ENCODE measurements at regions not wholly inside any gene's neighbourhood (a gene's known extent, or its start where the extent isn't known, plus 50 kb on each side); places are given as distances from the start of the nearest gene placed in this dataset.
"Not testable (repeated sequence)": the region's sequence is repeated elsewhere in the genome, so short reads cannot be mapped to it uniquely, and the experiment has no call there.

DNA sequence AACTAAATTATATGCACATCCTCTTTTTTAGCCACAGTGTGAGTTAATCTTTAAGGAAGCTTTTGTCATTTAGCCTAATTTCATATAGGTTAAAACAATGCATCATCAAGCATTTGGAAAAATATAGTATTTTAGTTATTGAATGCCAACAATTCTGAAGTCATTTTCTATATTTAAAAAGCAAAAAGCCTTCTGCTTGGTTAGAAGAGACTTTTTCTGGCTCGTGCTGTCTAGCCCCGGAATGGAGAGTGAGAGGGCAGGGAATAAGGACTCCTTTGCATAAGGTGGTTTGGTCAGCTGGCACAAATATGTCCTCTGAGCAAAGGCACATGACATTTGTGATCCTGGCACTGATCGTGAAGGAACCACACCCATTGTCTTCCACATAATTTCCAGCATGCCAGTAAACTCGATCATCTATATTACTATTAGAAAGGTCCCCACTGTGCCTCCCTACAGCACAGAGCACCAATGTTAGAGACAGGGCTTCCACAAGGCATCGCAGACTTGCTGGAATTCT, 393.7 kb upstream of the INTU start:
- no peak for DNase-seq (ENCODE audit: low spot score)

DNA sequence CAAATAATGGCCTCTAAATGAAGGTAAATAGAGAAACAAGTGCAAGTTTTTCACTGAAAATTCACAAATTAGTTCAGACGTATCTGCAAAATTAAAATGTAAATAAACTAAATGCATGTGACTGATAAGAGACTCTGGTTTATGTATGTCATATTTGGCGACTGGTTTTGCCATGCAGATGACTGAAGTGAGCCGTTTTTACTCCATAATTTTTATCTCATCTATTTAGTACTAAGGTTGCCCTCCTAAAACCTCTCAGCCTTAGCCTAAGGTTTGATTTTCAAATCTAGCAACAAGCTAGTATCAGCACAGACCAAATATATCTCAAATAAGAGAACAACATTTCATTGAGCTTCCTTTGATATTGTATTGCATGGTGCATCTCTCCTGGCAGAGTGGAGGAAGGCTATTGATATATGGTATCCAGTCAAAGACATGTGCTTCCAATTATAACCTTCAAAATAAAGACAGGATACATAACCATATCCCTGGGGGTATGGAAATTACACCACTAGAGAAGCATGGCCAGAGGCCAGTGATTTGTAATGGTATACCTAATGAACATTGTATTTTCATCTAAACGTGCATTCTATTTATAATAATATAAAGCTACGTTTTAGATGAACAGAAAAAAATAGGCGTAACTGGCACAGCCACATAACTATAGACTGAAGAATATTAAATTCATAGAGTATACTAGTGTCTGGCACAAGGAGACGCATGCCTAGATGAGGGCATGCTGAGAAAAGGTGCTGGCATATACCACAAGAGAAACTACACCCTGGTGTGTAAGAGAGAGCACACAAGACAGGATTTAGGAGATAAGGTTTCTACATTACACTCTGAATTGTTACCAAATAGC, 392.6 kb upstream of the INTU start:
- no peak for DNase-seq (ENCODE audit: low spot score)

DNA sequence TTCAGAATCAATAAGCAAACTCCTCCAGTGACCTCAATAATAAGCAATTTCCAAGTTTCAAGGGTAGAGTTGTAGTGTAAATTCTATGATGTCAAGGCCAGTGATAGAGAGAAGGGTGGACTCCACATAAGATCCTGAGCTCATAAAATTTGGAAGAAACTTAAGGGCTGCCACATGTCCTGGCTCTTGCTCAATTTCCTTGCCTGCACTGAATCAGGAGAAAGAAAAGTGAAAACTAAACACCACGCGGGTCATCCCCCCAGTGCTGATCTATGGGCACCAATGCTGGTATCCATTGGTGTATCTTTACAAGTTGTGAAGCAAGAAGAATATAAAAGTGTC, 392.0 kb upstream of the INTU start:
- no peak for DNase-seq (ENCODE audit: low spot score)

DNA sequence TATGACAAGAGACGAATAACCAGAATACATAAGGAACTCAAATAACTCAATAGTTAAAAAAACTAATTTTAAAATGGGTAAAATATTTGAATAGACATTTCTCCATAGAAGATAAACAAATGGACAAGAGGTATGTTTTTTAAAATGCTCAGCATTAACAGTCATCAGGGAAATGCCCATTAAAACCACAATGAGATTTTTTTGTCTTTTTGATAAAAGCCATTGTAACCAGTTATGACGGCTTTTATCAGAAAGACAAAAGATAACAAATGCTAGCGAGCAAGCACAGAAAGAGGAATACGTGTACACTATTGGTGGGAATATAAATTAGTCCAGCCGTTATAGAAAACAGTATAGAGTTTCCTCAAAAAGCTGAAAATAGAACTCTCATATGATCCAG, 388.2 kb upstream of the INTU start:
- no peak for DNase-seq (ENCODE audit: low spot score)

DNA sequence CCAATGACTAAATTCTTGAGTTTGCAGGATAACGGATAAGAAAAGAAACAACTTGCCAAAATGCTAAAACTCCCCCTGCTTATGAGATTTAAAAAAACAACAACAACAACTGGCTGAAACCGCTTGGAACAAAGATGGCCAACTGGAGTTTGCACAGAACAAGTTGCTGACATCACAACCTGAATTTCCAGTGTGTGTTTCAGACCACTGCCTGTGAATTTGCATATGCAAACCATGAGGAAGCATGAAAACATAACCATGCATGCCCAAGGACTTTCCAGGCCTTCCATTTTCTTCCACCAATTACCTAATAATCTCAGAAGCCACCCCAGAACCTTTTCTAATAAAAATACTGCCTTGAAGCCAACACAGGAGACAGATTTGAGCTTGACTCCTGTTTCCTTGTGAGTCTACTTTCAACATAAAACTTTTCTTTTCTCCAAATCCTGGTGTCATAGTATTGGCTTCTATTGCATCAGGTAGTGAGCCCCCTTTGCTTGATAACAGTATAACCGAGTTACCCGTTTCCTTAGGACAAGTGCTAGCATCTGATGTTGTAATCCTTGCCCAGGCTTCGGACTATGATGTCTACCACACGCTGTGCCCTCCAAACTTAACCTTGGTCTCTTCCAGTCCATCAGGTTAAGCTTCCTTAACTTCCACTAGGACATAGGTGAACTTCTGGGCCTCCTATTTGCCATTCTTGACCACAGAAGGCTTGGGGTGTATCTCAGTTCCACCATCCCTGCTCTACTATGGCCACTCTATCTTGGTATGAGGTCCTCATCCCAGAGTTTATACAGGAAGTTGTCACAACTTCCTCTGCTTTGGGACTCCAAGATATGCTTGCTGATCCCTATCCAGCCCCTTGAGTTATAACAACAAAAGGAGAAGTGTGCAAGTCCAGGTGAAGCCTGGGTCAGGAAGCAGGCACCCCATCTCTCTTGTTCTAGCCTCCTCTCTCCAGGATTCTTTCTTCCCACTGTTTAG, 385.5 kb upstream of the INTU start:
- DNase-seq (ENCODE audit: low spot score): no peak

DNA sequence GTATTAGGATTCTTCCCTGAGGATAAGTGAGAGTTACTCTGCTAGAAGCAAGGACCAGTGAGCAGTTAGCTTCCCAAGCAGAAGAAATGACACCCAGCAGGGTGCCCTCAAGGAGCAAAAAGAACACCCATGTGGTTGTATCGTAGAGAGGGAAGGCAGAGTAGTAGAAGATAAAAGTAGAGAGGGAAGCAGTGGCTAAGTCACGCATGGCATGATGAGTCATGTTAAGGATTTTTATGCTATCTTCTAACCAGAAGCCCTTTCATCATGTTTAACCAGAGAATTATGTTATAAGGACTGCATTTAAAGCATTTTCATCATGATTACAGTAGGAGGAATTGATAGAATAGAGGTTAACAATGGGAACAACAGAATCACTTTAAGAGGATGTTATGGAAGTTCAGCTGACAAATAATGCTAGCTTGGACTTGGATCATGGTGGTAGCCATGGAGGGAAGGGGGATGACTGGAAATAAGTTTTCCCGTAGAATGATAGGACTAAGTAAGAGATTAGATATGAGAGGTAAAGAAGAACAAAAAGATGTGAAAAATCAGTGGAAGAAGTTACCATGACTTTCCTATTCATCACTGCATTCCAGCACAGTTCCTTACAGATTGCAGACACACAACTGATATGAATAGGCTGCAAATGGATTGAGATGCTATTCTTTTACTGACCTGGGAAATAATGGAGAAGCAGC, 383.5 kb upstream of the INTU start:
- no peak for DNase-seq (ENCODE audit: low spot score)

DNA sequence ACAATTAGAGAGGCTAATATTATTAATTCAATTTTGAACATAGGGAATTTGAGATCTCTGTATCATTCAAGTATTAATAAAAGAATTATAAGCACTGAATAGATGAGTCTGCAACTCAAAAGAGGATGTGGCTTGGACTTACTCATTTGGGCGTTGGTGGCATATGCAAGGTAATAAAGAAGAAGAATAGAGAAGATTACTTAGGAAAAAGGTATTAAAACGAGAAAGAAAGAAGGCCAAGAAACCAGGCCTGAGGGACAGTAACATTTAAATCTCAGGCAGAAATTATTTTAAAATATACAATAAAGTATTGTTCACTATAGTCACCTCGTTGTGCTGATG, 383.0 kb upstream of the INTU start:
- no peak for DNase-seq (ENCODE audit: low spot score)

DNA sequence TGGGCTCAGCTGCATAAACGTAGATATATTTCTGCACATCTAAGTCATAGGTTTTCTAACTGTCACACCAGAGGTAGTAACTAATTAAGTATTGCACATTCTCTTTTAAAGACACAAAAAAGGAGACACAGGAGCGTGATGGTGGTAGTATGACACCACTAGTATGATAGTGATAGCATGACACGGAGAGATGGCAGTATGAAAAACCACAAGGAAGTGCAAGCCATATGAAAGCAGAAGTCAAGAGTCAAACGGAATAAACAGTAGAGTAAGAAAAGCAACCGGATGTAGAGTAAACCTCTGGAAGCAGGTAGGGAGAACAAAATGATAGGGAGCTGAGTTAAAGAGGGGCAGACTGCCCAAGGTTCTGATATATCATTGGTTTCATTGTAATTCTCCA, 382.2 kb upstream of the INTU start:
- no peak for DNase-seq (ENCODE audit: low spot score)

DNA sequence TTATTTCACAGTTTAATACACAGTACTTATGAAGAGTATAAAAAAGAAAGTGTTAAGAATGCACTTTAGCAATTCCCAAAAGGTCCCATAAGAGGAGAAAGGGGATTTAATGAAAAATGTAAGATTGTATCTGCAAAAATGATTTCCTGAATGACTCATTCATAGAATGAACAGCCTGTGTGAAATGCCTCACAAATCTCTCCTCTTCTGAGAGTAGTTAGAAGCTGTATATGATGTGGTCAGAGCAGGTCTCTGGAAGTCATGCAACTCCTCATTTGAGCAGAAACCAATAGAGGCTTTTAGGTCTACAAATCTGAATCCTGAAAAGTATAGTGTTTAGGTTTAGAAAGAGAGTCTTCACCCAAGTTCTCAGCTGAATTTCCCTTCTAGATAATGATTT, 381.3 kb upstream of the INTU start:
- DNase-seq (ENCODE audit: low spot score): no peak

DNA sequence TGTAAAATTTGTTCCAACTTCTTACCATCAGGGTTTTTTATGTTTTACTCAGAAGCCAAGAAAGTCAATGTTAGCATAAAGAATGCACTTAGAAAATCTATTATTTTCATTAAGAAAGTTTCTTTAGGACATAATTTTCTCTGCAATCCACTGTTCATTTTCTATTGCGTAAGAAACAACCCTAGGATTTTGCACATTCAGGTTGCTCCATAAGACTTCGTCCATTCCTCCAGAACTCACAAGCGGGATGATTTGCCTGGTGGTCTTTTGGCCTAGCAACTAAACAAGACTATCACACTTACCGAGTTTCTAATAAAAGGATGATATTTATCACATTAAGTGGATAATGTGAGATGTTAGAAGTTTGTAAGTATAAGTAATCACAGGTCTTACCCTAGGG, 376.3 kb upstream of the INTU start:
- DNase-seq (ENCODE audit: low spot score): no peak

DNA sequence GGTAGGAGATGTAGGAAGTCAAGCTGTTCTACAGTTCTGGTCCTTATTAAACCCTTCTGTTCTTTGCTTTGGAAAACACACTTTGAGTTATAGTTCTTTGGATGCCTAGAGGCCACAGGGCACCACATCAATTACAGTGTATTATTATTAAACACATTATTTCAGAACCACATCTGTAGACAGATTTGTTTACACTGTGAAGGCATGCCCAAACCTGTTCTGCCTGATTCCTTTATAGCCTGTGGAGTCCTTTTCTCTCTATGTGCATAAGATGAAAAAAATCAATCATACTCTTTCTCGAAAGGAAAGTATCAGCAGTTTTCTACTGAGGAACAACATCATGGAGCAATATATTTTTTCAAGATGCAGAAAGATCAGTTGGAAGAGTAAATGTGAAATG, 371.3 kb upstream of the INTU start:
- no peak for DNase-seq (ENCODE audit: low spot score)

DNA sequence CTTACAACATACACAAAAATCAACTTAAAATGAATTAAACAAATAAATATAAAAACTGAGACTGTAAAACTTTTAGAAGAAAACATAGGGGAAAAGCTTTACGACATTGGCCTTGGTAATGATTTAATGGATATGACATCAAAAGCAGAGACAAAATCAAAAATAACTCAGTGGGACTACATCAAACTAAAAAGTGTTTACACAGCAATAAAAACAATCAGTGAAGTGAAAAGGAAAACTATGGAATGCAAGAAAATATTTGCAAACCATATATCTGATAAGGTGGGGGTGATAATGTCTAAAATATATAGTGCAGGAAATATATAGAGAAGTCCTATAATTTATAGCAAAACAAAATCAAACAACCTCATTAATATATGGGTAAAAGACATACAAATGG, 364.4 kb upstream of the INTU start:
- no peak for DNase-seq (ENCODE audit: low spot score)

DNA sequence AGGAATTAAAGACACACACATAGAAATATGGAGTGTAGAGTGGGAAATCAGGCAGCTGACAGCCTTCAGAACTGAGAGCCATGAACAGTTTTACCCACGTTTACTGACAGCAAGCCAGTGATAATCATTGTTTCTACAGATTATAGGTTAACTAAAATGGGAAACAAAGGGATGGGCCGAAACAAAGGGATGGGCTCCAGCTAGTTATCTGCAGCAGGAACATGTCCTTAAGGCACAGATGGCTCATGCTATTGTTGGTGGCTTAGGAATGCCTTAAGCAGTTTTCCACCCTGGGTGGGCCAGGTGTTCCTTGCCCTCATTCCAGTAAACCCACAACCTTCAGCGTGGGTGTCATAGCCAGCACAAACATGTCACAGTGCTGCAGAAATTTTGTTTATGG, 355.7 kb upstream of the INTU start:
- not testable (repeated sequence) for DNase-seq (ENCODE audit: low spot score)

DNA sequence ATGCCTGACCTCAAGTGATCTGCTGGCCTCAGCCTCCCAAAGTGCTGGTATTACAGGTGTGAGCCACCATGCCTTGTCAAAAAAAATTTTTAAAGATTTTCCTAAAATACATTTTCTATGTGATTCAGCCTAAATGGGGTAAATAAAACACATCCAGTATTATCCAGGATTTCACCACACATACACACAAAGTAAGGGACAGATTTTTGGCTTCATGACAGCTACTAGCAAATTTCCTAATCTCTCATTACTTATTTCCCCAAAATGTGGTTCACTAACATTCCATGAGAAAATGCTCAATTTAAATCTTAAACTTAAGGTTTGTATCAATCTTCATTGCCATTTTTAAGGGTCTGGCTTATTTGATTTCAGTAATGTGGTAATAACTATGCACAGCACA, 348.5 kb upstream of the INTU start:
- no peak for DNase-seq (ENCODE audit: low spot score)

DNA sequence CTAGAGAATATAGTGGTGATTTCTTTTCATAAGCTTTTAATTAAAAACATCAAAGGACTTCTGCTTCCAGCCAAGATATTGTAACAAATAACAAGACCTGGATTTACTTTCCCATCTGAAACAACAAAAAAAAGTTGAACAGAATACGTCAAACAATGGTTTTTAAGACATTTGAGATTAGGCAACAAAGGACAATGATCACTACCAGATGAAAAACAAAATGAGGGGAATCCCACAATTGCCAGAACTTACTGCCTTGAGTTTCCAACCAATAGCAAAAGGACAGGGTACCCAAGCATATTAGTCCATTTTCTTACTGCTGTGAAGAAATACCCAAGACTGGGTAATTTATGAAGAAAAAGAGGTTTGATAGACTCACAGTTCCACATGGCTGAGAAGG, 341.4 kb upstream of the INTU start:
- no peak for DNase-seq (ENCODE audit: low spot score)

DNA sequence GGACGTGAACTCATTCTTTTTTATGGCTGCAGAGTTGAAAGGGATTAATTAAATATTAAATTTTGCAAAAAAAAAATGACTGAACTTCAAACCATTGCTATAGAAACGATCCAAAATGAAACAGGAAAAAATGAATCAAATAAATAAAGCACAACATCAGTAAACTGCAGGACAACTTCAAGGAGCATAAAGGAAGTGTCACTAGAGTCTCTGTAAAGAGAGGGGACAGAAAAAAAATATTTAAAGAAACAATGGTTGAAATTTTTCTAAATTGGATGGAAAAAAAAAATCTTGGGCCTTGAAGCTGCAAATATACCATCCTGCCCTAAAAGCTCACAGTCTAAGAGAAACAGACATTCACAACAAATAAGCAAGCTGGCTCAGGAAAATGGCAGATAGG, 339.3 kb upstream of the INTU start:
- DNase-seq (ENCODE audit: low spot score): no peak

DNA sequence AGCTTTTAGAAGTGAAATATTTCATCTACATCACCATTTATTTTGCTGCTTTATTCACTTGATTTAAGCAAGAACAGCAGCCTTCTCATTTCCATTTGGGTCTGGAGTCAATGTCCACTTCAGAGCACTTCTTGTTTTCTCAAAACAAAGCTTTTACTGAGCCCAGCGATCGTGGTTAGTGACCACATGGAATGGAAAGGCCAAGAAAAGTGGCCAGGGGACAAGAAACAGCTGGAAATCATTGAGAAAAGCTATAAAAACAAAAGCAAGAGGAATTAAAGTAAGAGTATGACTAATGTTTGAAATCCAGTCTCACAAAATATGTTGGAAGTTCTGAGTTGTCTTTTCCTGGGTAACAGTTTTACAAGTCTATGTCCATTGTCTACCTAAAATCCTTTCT, 328.4 kb upstream of the INTU start:
- DNase-seq (ENCODE audit: low spot score): no peak

DNA sequence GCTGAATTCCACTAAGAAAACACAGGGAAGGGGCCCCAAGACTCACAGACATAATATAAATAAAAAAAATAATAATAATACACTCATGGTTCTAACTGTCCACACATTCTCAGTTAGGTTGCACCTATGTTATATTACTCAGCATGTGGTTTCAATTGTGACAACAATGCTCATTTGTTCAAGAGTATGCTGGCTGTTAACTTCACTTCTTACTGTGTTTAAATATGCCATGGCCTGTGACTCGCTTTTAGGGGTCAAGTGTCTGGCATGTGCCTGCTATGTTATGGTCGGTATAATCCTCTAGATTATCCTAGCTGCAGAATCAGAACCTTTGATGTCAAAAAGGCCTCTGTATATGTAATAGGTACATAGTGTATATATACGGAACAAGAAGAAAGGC, 324.8 kb upstream of the INTU start:
- DNase-seq (ENCODE audit: low spot score): no peak

DNA sequence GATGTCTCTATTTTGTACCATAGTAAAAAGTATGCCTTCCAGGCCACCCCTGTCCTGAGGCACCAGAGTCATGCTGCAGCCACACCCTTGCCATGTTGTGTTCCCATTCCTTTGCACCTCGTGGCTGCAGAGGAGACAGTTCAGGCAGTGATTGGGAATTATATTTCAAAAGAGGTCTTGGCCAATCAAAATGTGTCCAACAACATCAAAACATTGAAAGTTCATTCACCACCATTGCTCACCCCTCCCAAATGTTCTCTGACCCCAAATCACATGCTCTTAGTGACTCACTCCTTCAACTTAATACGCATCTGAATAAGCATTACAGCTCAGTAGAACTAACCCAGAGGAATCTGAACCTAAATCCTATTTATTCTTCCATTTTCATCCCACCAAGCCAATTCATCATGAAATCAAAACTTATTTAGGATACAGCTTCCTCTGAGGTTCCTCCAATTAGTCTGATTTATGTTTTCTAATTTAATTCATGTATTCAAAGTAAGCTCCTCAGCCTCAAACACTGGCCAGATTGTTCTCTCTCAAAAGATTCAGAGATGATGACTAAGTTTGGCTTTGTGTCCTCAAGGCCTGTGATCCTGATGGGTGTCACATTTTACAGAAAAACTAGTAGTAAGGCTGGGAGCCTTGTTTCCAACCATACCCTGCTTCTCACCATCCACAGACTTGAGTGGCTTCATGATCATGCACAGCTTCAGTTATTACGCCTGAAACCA, 323.2 kb upstream of the INTU start:
- no peak for DNase-seq (ENCODE audit: low spot score)

DNA sequence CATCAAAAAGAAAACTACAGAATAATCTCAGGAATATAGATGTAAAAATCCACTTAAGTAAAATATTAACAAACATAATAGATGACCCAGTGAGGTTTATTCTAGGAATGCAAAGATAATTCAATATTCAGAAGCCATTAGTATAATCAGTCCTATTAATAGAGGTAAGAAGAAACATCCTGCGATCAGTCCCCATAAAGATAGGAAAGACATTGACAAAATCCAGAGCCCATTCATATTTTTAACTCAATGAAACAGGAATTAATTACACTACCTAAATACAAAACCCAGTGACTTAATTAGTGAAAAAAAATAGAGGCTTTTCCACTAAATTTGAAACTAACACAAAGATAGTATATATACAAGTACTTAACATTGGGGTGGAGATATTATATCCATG, 321.4 kb upstream of the INTU start:
- DNase-seq (ENCODE audit: low spot score): no peak

DNA sequence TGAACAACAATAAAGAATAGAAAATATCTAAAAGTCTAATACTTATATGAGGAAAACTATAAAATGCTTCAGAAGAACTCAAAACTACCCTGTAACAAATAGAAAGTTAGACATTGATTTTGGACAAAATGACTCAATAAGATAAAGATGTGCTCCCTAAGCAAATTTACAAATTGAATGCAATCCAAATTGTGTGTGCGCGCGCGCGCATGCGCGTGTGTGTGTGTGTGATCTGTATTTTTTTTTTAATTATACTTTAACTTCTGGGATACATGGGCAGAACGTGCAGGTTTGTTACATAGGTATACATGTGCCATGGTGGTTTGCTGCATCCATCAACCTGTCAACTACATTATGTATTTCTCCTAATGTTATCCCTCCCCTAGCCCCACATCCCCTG, 320.8 kb upstream of the INTU start:
- DNase-seq (ENCODE audit: low spot score): no peak

DNA sequence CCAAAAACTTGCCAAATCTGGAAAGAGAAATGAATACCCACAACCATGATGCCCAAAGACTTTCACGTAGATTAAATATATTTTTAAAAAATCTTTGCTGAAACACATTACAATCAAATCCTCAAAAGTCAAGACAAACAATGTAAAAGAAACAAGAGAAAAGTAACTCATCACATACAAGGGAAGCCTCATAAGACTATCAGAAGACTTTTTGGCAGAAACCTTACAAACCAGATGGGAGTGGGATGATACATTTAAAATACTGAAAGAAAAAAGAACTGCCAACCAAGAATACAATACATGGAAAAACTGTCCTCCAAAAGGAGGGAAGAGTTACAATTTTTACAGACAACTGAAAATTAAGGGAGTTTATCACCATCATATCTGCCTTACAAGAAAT, 319.0 kb upstream of the INTU start:
- no peak for DNase-seq (ENCODE audit: low spot score)
